PC-3 (cell line): ENCODE measurements at regions not wholly inside any gene's neighbourhood (a gene's known extent, or its start where the extent isn't known, plus 50 kb on each side); places are given as distances from the start of the nearest gene placed in this dataset.

Experiments
- ATAC-seq: fragments of 200-7000 bp; cut with Tn5 transposase; 2 replicates; pipeline ENCODE4 v1.9.1; 2020; ENCODE audit warnings: mild to moderate bottlenecking, moderate library complexity
- BruUV-seq: library from RNA; stranded (reverse); fragments of 400-500 nt; replicated peaks from 2 replicates; lab custom pipeline; 2021; lab: Mats Ljungman, UMichigan
- CTCF ChIA-PET: fragments of 300-600 bp; sonication (Branson Sonifier 250); formaldehyde crosslinking; loops from one replicate; lab custom pipeline; 2022; ENCODE audit warnings: antibody characterized with exemption; lab: Charles Lee
- POLR2A ChIA-PET: fragments of 300-600 bp; sonication (Branson Sonifier 250); formaldehyde crosslinking; loops from one replicate; lab custom pipeline; 2022; ENCODE audit warnings: antibody characterized with exemption; ENCODE audit not compliant: unreplicated experiment; lab: Charles Lee
- DNase-seq: peaks from one replicate; pipeline ENCODE4 v3.0.0-alpha.2; 2015
- H2AFZ ChIP-seq: fragments of 300-600 bp; sonication (generic); 2 replicates; pipeline ENCODE4 v1.6.0; 2016; ENCODE audit warnings: antibody characterized with exemption, low read length
- H3F3A ChIP-seq: fragments of 300-600 bp; sonication (generic); one replicate; pipeline ENCODE4 v1.6.0; 2017; ENCODE audit warnings: antibody characterized with exemption, low read length, control low read depth, mild to moderate bottlenecking; ENCODE audit not compliant: unreplicated experiment
- H3K27ac ChIP-seq: fragments of 300-600 bp; sonication (generic); 2 replicates; pipeline ENCODE4 v1.5.1; 2016; ENCODE audit warnings: mild to moderate bottlenecking, low read length
- H3K27me3 ChIP-seq: fragments of 300-600 bp; sonication (generic); 2 replicates; pipeline ENCODE4 v1.6.1; 2016; ENCODE audit warnings: low read length, mixed read lengths
- H3K36me3 ChIP-seq: fragments of 300-600 bp; sonication (generic); 2 replicates; pipeline ENCODE4 v1.6.1; 2016; ENCODE audit warnings: low read depth, mixed run types, low read length, mixed read lengths
- H3K4me1 ChIP-seq: fragments of 300-600 bp; sonication (generic); 2 replicates; pipeline ENCODE4 v1.5.1; 2016; ENCODE audit warnings: low read length; ENCODE audit not compliant: insufficient read depth
- H3K4me2 ChIP-seq: fragments of 300-600 bp; sonication (generic); 2 replicates; pipeline ENCODE4 v1.6.0; 2016; ENCODE audit warnings: low read length
- H3K4me3 ChIP-seq: fragments of 300-600 bp; sonication (generic); 2 replicates; pipeline ENCODE4 v1.5.1; 2016; ENCODE audit warnings: mild to moderate bottlenecking, low read length, mixed read lengths
- H3K79me2 ChIP-seq: fragments of 300-600 bp; sonication (generic); 2 replicates; pipeline ENCODE4 v1.6.1; 2017; ENCODE audit warnings: low read length, mixed read lengths
- H3K9ac ChIP-seq: fragments of 300-600 bp; sonication (generic); 2 replicates; pipeline ENCODE4 v1.6.0; 2016; ENCODE audit warnings: mild to moderate bottlenecking, low read length
- H3K9me2 ChIP-seq: fragments of 300-600 bp; sonication (generic); replicated peaks from 2 replicates; pipeline ENCODE4 v1.6.1; 2016; ENCODE audit warnings: mixed run types, low read length, mixed read lengths
- H3K9me3 ChIP-seq: fragments of 300-600 bp; sonication (generic); 2 replicates; pipeline ENCODE4 v1.6.1; 2016; ENCODE audit warnings: low read length, mixed read lengths
- H4K20me1 ChIP-seq: fragments of 300-600 bp; sonication (generic); 2 replicates; pipeline ENCODE4 v1.6.1; 2016; ENCODE audit warnings: low read length, mixed read lengths
- EZH2 ChIP-seq: fragments of 300-600 bp; sonication (generic); IDR thresholded peaks from one replicate; pipeline ENCODE4 v1.6.1; 2017; ENCODE audit warnings: antibody characterized with exemption, mild to moderate bottlenecking, low read length; ENCODE audit not compliant: unreplicated experiment
- EZH2phosphoT487 ChIP-seq: fragments of 300-600 bp; sonication (generic); IDR thresholded peaks from 2 replicates; pipeline ENCODE4 v1.6.1; 2018; ENCODE audit warnings: mild to moderate bottlenecking, antibody characterized with exemption, low read length, borderline replicate concordance
- intact Hi-C: fragments of 100-400 bp; cut with micrococcal nuclease; formaldehyde crosslinking; loops from 2 replicates; pipeline ENCODE4 v1.9.0; 2023
- TF ChIP-seq, protein P1 (sequence below): fragments of 300-600 bp; sonication (generic); conservative IDR thresholded peaks from 2 replicates; pipeline ENCODE4 v1.5.1; 2017; ENCODE audit warnings: antibody characterized with exemption, low read depth, mild to moderate bottlenecking, low read length

DNA sequence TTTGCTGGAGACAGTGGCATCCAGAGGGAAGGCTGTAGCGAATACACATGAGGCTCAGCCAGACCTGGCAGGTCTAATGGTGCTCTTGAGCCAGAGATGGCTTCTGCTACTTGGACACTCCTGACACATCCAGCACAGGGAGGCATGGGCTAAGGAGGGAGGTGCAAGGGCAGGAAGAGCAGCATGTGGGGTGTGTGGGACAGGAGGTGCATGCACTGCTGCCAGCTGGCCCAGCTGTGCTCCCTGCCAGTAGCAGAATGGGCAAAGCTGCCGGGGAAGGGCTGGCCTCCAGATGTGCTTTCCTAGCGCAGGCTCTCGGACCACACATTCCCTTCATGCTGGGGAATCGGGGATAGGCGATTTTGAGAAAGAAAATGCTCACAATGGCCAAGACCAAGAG lies 309.2 kb downstream of the CDC5L start:
- BruUV-seq, result no TSS peak
- H3K4me1 ChIP-seq, result peaks cover 5% of the 10 kb centered on the region; the same call in 1 of the 2 replicates
- H3K27me3 ChIP-seq, result no peaks in the 10 kb centered on the region
- no peaks in the 10 kb centered on the region for H3K79me2 ChIP-seq
- H3F3A ChIP-seq, result no peaks in the 10 kb centered on the region
- no peak overlapping the region for H3K4me2 ChIP-seq
- no peaks in the 10 kb centered on the region for H3K36me3 ChIP-seq
- no peaks in the 10 kb centered on the region for H3K9me2 ChIP-seq
- POLR2A ChIA-PET, result no interaction called here
- intact Hi-C loops, result no loop called here
- TF ChIP-seq EZH2phosphoT487 (no peak), EZH2 (no peak)
- TF ChIP-seq, protein P1, sequence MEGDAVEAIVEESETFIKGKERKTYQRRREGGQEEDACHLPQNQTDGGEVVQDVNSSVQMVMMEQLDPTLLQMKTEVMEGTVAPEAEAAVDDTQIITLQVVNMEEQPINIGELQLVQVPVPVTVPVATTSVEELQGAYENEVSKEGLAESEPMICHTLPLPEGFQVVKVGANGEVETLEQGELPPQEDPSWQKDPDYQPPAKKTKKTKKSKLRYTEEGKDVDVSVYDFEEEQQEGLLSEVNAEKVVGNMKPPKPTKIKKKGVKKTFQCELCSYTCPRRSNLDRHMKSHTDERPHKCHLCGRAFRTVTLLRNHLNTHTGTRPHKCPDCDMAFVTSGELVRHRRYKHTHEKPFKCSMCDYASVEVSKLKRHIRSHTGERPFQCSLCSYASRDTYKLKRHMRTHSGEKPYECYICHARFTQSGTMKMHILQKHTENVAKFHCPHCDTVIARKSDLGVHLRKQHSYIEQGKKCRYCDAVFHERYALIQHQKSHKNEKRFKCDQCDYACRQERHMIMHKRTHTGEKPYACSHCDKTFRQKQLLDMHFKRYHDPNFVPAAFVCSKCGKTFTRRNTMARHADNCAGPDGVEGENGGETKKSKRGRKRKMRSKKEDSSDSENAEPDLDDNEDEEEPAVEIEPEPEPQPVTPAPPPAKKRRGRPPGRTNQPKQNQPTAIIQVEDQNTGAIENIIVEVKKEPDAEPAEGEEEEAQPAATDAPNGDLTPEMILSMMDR, result no peak
- no peak overlapping the region for H3K9ac ChIP-seq
- no peaks in the 10 kb centered on the region for H4K20me1 ChIP-seq
- ATAC-seq, result no peak
- no peak overlapping the region for H3K27ac ChIP-seq
- CTCF ChIA-PET, result no interaction called here
- DNase-seq, result no peak
- no peak overlapping the region for H3K4me3 ChIP-seq
- peak overlapping the region; percentile 53; the same call in 1 of the 2 replicates for H2AFZ ChIP-seq
- H3K9me3 ChIP-seq, result no peaks in the 10 kb centered on the region

DNA sequence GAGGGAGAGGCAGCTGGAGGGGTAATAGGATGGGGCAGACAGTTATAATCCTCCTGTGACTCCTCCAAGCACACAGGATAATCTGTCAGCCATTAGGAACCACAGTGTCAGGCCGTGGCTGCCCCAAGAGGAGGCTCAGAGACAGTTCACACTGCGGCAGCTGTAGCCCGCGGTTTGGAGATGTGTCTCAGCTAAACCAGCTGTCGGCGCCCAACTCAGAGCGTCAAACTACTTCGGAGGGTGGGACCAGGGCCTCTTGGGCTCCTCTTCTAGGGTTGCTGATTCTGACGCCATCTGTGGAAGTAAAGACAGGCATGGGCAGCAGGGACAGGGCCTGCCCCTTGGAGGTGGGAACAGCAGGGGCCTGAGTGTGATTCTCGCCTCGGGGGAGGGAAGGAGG lies 309.8 kb downstream of the CDC5L start:
- H3K4me2 ChIP-seq, result no peak overlapping the region
- ChIA-PET POLR2A (no interaction called here), CTCF (no interaction called here)
- H3K4me3 ChIP-seq, result no peak overlapping the region
- DNase-seq (no peak), ATAC-seq (no peak)
- H3K36me3 ChIP-seq, result no peaks in the 10 kb centered on the region
- H3K27ac ChIP-seq, result no peak overlapping the region
- H3K9me2 ChIP-seq, result no peaks in the 10 kb centered on the region
- H3K27me3 ChIP-seq, result no peaks in the 10 kb centered on the region
- TF ChIP-seq EZH2 (no peak), EZH2phosphoT487 (no peak)
- TF ChIP-seq, protein P1, result no peak
- H3K79me2 ChIP-seq, result no peaks in the 10 kb centered on the region
- H3K9ac ChIP-seq, result no peak overlapping the region
- H3K4me1 ChIP-seq, result peaks cover 5% of the 10 kb centered on the region; the same call in 1 of the 2 replicates
- intact Hi-C loops, result no loop called here
- no peaks in the 10 kb centered on the region for H3F3A ChIP-seq
- no peak overlapping the region for H2AFZ ChIP-seq
- H3K9me3 ChIP-seq, result no peaks in the 10 kb centered on the region
- H4K20me1 ChIP-seq, result no peaks in the 10 kb centered on the region
- no TSS peak for BruUV-seq

DNA sequence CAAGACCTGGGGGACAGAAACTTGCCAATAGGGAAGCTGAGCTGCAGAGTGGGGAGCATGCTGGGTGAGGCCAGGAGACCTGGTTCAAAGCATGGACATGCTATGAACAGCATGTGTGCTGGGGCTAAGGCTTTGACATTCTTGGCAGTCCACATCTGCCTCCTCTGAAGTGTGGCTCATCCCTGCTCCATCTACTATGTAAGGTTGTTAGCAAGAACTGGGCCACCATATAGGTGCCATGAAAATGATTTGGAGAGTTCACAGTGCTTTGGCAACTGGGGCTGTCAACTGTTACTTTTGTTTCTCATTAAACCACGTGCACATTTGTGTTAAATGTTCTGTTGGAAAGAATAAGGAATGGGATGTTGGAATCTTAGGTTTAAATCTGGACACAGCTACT lies 311.1 kb downstream of the CDC5L start:
- intact Hi-C loops, result no loop called here
- ChIA-PET POLR2A (no interaction called here), CTCF (no interaction called here)
- H3F3A ChIP-seq, result no peaks in the 10 kb centered on the region
- no peaks in the 10 kb centered on the region for H3K36me3 ChIP-seq
- no peaks in the 10 kb centered on the region for H3K79me2 ChIP-seq
- H3K4me3 ChIP-seq, result no peak overlapping the region
- BruUV-seq, result no TSS peak
- H3K4me2 ChIP-seq, result no peak overlapping the region
- no peak overlapping the region for H2AFZ ChIP-seq
- no peaks in the 10 kb centered on the region for H3K9me3 ChIP-seq
- no peaks in the 10 kb centered on the region for H3K27me3 ChIP-seq
- no peak overlapping the region for H3K27ac ChIP-seq
- DNase-seq (no peak), ATAC-seq (no peak)
- no peak overlapping the region for H3K9ac ChIP-seq
- H4K20me1 ChIP-seq, result no peaks in the 10 kb centered on the region
- H3K4me1 ChIP-seq, result peaks cover 5% of the 10 kb centered on the region; the same call in 1 of the 2 replicates
- no peaks in the 10 kb centered on the region for H3K9me2 ChIP-seq
- TF ChIP-seq, protein P1, result no peak
- no peak for TF ChIP-seq EZH2phosphoT487
- TF ChIP-seq EZH2, result no peak
